HG03175 (cell line): ENCODE measurements at regions not wholly inside any gene's neighbourhood (a gene's known extent, or its start where the extent isn't known, plus 50 kb on each side); places are given as distances from the start of the nearest gene placed in this dataset.
"Not testable (repeated sequence)": the region's sequence is repeated elsewhere in the genome, so short reads cannot be mapped to it uniquely, and the experiment has no call there.

ENCODE experiments used
- ATAC-seq: cut with Tn5 transposase; IDR thresholded peaks from one replicate; pipeline ENCODE4 v1.9.1; 2021; ENCODE audit warnings: mild to moderate bottlenecking, moderate library complexity; ENCODE audit not compliant: unreplicated experiment

DNA sequence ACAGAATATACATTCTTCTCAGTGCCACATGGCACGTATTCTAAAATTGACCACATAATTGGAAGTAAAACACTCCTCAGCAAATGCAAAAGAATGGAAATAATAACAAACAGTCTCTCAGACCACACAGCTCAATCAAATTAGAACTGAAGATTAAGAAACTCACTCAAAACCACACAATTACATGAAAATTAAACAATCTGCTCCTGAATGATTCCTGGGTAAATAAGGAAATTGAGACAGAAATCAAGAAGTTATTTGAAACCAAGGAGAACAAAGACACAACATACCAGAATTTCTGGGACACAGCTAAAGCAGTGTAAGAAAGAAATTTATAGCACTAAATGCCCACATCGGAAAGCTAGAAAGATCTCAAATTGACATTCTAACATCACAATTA is 637.3 kb downstream of the ANKRD50 start:
- not testable (repeated sequence) for ATAC-seq

DNA sequence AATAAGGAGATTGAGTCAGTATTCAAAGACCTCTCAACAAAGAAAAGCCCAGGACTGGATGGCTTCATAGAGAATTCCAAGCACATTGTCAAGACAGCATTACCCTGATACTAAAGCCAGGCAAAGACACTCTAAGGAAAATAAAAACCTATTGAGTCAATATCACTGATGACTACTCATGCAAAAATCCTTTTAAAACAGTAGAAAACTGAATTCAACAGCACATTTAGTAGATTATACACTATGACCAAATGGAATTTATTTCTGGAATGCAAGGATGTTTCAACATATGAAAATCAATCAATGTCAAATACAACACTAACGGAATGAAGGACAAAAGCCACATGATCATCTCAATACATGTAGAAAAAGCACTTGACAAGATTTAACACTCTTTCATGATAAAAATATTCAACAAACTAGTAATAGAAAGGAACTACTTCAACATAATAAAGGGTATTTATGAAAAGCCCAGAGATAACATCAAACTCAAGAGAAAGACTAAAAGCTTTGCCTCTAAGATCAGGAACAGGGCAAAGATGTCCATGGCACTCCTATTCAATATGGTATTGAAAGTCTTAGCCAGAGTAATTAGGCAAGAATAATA is 633.3 kb downstream of the ANKRD50 start:
- no peak for ATAC-seq

DNA sequence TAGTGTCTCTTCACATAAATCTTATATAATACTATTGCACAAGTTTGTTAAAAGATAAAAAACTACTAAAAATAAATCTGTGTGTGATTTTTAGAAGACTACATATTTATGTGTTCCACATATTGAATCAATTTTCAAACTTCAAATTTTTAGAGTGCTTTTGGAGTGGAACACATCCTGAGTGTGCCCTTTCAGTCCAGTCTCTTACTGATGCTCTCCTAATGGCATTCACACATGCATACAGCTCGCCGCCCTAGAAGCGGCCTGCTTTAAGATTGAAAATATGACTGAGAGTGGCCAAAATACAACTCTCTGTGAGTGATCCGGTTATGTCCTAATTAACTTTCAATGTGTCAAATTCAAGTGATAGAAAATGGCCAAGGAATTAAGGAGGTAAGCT is 628.8 kb downstream of the ANKRD50 start:
- no peak for ATAC-seq

DNA sequence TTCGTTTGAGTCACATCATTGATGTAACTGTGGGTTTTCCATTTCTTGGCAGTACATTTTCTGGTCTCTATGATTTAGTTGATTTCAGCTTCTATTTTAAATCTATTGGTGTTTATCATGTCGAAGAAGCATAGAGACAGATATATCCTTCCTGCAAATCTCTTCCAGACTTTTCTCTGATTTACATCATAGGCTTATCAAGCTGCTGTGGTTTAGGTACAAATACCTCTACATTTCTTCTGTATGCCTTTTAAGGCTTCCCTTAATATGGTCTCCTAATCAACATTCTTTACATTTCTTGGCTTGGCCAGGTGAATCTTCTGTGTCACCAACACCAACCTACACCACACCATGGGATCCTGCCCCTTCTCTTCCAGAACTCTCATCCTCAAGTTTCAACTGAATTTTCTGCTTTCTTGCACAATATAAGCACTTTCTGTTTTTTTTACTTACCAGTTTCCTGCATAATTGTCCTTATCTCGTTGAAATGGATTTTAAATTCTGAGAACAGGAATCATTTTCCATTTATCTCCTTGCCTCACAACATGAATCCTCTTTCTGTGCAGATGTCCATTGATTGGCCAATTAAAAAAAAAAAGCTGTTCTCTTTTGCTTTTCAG is 626.9 kb downstream of the ANKRD50 start:
- ATAC-seq, result no peak

DNA sequence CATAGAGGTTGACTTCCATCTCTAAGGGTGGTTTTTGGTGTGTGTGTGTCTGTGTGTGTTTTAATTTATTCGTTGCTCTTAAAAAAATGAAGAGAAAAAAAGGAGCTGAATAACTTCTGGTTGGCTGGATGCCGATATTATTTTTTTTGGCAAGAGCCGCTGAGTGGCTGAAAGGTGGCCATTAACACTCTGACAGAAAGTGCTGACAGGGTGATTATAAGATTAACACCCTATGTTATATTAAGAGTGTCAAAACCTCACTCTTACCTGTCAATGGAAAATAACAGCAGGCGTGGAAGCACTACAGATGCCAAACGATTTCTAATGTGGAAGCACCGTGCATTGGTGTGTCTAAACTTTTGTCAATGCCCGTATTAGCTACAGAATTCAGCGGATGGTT is 622.5 kb downstream of the ANKRD50 start:
- ATAC-seq, result no peak

DNA sequence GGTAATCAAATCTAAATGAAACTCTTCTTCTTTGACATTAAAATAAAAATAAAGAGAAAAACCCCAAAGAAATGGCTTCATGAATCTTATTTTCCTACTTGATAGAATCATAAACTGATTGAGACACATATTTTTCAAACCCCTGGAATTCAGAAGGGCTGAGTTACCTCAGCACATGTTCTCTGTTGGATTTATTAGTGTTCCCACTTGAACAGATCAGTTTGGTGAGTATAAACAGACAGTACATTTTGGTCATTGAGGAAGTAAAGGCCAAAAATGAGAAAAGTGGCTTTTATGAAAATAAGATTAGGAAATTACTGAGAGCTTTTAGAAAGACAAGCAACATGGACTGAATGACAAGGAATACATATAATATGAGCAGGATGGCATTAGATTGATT is 620.4 kb downstream of the ANKRD50 start:
- no peak for ATAC-seq

DNA sequence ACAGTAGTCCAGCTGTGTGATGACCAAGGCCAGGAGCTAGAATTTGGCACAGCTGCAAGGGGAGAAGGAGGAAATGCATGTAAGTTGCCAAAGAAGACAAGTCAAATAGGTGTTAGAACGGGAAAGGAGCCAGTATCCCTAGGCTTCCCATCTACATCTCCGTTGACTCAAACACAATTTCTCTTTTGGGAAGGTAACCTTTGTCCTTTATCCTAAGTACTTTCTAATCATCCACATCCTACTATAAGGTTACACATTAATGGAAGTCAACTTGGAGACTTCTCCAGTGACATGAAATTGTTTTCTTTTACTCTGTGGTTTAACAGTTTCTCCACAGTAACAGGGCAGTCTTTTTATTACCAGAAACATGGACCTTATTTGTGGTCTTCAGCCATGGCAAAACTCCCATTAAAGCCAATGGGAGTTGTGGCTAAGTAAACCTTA is 620.0 kb downstream of the ANKRD50 start:
- ATAC-seq, result no peak

DNA sequence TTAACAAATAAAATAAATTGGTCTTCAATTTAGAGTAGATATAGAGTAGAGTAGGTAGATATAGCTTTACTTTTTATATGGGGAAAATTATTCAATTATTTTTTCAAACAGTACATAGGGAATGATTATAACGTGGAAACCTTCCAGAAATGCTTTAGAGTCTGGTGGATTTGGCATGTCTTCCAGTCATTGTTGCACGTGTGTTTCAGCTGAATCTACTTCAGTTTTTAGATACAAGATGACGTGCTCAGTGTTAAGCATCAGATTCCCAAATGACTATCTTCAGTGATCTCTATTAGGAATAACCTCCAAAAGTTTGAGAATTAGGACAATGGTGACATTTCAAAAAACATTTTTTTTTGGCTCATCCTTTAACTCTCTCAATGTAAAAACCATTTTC is 616.9 kb downstream of the ANKRD50 start:
- no peak for ATAC-seq

DNA sequence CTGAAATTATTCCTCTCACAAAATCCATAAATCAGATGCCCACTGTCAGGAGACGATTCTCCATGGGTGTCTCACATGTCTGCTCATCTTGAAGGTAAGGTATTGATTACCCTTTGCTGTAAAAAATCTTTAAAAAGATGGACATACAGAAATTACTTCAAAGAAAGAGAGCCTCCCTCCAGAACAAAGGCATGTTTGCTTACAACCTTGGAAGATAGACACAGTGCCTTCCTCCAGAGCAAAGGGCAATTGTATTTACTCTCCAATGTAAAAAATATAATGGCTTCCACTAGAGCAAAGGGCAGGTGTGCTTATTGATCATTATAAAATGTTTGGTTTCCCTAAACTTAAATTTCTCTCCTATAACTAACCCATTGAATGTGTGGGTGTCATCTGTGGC is 616.2 kb downstream of the ANKRD50 start:
- ATAC-seq, result no peak

DNA sequence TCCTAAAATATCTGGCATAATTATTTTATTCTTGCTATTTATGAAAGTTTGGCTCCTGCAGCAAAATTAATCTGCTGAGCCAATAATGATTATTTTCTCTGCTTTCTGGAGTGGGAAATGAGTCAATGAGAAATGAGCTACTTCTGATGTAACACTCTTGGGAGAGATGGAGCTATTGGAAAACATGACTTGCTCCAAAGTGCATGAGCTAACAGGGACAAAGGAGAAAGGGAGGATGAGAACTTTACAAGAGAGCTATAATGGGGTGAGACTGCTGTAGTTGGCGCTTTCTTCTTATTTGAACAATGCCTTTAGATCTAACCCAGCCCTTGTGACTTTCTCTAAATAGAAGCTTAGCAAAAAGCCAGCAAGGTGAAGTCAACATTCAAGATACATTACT is 615.1 kb downstream of the ANKRD50 start:
- ATAC-seq, result no peak

DNA sequence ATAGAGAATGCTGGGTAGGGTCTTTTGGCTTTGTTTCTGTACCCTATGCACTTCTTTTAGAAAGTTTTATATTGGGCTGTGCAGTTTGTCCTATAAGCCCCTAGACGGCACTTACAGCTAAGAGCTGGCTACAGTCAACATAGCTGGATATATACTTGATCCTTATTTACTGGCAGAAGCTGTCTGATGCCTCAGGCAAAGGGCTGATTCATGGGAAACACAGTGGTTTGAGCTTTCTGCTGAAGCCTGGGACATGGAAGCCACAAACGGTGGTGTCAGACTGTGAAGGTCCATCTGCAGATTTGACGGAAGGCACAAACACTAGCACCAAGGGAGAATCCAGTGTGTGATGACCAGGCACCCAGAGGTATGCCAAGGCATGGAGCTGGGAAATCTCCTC is 608.4 kb downstream of the ANKRD50 start:
- no peak for ATAC-seq

DNA sequence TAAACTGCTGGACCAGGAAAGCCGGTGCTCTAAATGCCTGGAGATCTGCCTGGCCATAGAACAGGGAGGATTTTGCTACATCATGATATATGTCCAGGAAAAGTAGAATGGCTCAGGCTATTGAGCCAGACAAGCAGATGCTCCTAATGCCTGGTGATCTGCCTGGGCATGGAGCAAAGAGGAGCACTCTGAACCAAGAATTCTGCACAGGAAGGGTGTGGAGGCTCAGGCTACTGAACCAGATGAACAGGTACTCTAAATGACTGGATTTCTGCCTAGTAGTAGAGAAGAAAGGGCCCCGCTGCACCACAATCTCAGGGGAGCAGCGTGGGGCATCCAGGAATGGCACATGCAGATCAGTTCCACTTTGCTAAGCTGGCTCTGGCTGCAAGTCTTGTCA is 607.9 kb downstream of the ANKRD50 start:
- ATAC-seq, result no peak

DNA sequence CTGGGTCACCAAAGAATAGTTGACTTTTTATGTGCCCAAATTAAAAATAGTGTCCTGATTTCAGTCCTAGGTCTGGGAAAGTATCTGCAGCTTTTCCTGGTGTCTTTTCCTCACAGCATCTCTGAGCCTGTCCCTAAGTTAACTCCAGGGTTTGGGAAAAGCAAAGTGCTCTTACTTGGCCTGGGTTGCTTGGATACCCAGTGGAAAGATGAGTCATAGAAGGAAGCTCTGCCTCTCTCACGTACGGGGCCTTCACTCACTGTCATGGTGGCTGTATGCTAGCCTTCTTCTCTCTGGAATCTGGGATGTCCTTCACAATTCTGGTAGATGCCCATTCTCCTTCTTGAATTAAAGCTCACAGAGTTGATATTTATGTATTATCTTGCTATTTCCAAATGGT is 607.3 kb downstream of the ANKRD50 start:
- ATAC-seq, result no peak

DNA sequence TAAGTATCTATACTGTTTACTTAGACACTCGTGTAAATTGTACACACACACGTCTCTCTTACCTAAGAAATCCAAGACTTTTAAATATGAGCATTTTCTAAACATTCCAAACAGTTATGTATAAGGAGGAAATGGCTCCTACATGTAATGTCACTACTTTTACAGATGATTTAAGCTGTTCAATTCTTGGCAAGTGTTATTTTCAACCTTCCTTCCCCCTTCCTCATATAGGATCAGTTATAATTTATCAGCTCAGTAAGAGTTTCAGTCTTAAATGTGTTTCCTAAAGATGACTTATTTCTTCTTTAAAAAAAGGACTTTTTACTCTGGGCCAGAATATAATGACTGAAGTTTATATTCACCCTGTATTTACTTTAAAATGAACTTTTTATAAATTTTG is 601.1 kb downstream of the ANKRD50 start:
- no peak for ATAC-seq

DNA sequence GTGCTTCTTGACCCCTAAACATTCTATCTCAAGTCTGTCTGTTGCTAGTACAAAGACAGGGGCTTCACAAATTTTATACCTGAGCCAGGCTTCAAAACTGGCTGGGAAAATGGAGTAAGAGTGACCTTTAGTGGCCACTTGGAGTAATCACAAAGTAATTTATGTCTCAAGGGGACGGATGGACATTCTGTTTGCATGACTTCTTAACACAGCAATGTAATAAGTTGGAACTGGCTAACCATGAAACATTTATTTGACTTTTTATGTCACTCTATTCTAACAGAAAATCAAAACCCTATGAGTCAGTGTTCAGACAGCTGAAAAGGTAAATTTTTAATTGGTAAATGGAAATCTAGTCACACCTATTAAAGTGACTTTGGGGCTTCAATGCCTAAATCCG is 600.6 kb downstream of the ANKRD50 start:
- ATAC-seq, result peak; percentile 63

DNA sequence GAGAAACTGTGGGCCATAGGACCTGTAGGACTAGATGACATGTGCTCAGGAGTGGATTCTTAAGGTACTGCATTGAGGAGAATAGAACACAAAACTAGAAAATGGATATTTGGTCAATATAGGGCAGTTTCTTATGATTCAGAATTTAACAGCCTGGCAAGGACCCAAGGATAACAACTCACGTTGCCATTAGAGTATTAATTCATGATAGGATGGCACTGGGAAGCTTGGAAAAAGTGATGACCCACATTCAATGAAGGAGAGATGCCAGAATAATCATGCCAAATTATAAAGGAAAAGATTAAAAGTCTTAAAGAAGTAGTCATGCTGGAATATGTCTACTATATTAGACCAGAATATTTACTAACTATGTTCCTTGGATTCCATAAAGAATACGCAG is 594.5 kb downstream of the ANKRD50 start:
- ATAC-seq, result no peak

DNA sequence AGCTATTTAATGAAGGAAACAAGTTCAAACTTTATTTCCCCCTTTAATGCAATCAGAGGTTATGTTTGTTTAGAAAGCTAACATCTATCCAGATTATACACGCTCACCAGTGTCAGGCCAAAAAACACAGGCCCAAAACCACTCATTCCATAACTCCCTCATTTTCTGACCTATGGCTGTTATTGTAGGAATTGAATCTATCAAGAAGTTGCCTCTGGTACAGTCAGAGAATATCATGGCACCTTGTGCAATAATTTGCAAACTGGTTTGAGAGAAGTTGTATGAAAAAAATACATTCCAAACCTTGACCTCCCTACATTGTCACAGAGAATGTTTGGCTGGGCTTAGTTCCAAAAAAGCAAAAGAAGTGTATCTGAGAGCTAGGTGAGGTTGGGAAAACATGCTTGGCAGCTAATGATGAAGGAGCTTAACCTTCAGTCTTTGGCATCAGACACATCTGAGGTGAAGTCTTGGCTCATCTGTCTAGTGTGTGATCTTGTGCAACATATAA is 591.0 kb downstream of the ANKRD50 start:
- no peak for ATAC-seq

DNA sequence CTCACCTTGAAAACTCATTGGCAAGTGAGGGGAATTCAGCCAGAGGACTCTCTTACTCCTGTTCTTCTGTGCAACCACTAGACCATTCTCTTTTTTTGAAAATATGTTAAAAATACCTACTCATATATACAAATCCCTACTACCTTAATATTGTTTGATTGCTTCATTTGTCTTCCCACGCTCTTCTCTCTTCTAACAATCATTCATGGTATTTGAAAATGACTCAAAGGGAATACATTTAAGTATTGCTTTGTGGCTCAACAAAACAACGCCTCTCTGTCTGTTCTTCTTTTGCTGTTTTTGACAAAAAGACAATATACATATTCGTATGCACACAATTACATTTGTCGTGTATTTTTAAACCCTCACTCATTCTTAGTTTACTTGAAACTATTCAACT is 589.4 kb downstream of the ANKRD50 start:
- ATAC-seq, result no peak

DNA sequence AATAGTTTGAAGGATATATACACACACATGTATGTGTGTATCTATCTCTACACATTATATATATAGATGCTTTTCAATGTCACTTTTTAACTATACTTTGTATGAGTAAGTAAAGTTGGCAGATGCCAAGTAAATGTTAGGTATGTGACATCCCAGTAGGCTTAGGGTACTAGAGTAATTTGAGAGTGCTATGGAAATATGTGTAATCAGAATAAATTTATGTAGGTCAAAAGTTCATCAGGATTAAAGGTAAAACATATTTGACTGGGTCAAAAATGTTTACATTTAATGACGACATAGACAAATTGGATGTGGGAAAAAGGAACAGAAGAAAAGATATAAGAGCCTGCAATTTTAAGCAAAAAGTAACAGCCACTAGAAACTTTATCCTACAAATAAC is 588.8 kb downstream of the ANKRD50 start:
- ATAC-seq, result no peak

DNA sequence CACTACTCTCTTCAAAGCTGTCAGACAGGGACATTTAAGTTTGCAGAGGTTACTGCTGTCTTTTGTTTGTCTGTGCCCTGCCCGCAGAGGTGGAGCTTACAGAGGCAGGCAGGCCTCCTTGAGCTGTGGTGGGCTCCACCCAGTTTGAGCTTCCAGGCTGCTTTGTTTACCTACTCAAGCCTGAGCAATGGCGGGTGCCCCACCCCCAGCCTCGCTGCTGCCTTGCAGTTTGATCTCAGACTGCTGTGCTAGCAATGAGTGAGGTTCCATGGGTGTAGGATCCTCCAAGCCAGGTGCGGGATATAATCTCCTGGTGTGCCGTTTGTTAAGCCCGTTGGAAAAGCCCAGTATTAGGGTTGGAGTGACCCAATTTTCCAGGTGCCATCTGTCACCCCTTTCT is 581.2 kb downstream of the ANKRD50 start:
- ATAC-seq, result not testable (repeated sequence)

DNA sequence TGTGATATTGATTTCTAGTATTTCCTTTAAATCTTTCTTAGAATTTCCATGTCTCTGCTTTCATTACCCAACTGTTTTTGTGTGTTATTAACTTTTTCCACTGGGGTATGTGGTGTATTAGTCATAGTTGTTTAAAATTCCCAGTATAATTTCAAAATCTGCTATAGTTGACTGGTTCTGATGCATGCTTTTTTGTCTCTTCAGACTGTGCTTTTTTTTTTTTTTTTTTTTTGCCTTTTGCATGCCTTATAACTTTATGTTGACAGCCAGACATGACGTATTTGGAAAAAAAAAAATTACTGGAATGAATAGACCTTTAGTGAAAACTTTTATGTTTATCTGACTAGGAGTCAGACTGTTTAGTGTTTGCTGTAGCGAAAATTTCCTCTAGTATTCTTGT is 580.4 kb downstream of the ANKRD50 start:
- no peak for ATAC-seq

DNA sequence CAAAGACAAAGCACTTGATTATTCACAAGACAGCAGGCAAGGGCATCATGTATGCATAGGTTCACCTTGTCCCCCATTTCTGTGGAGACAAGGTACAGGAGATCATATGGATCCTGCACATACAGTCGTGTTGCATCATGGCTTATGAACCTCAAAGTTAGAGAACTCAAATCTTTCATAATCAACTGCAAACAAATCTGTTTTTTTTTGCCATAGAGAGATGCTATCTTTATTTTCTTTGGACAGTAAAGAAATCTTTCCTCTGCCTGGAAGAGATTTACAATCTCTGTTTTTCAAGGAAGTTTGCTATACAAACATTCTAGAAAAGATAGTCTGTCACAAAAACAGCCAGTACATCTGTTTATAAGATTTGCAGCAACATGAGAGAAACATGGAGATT is 578.8 kb downstream of the ANKRD50 start:
- ATAC-seq, result no peak

DNA sequence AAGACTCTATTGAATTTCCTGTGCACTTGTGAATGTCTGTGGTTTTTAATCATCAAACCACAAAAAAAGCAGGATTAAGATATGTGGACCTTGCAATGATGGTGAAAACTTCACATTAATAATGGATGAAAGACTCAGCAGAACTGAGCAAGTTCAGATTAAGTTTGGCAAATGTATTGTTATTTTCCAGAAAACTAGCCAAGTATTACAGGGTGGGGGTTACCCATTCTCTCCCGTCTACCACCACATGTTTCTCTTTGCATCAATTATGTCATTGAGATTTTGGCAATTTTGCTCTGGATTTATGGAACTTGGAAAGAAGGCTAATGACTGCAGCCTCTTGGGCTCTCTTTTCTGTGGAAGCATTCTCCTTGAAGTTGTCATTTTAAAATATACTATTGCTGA is 577.1 kb downstream of the ANKRD50 start:
- ATAC-seq, result no peak
